GM12878 (cell line): ENCODE measurements at regions not wholly inside any gene's neighbourhood (a gene's known extent, or its start where the extent isn't known, plus 50 kb on each side); places are given as distances from the start of the nearest gene placed in this dataset.

Experiments
- CBFB ChIP-seq: IDR thresholded peaks from 2 replicates; pipeline ENCODE4 v1.6.1; 2016; ENCODE audit warnings: antibody characterized with exemption, low read depth
- NR2C1 ChIP-seq: fragments of 450-650 bp; IDR thresholded peaks from 2 replicates; pipeline ENCODE4 v1.6.1; 2017; ENCODE audit warnings: antibody characterized with exemption, mild to moderate bottlenecking, moderate library complexity
- SRF ChIP-seq, 2 experiments: IDR thresholded peaks; 2 replicates each; pipeline ENCODE4 v1.6.1; 2011; ENCODE audit warnings: low read depth in 2 of 2, low read length in 2 of 2, mild to moderate bottlenecking in 1 of 2, moderate library complexity in 1 of 2
- TCF3 ChIP-seq: IDR thresholded peaks from 2 replicates; pipeline ENCODE4 v1.6.1; 2012; ENCODE audit warnings: low read depth, mild to moderate bottlenecking, low read length, borderline replicate concordance; ENCODE audit not compliant: insufficient read depth
- TF ChIP-seq, protein P1 (sequence below): fragments of 450-650 bp; conservative IDR thresholded peaks from 2 replicates; pipeline ENCODE4 v1.6.1; 2017; ENCODE audit warnings: mild to moderate bottlenecking, moderate library complexity
- TF ChIP-seq, protein P2 (sequence below): fragments of 450-650 bp; IDR thresholded peaks from 2 replicates; pipeline ENCODE4 v1.6.1; 2016; ENCODE audit warnings: mild to moderate bottlenecking
- TF ChIP-seq, protein P3 (sequence below): fragments of 450-650 bp; IDR thresholded peaks from 2 replicates; pipeline ENCODE4 v1.6.1; 2018; ENCODE audit warnings: mild to moderate bottlenecking, low read depth, moderate library complexity; ENCODE audit not compliant: partially characterized antibody

DNA sequence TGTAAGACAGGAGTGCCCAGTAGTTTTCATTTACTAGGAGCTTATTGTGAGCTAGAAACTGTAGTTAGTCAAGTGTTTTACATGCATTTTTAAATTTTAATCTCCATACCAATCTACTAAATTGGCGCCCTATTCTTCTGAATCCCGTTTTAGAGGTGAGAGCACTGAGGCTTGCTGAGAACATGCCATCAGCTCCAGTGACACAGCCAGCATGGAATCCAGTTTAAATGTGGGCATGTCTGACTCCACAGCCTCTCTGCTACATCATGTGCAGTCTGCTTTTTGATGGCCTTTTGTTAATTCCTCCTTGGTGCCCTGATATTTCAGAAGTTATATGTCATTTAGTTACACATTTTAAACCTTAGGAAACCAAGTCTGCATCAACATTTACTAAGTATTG is 325.4 kb downstream of the DLEU7 start (continued):
- TF ChIP-seq, protein P1, sequence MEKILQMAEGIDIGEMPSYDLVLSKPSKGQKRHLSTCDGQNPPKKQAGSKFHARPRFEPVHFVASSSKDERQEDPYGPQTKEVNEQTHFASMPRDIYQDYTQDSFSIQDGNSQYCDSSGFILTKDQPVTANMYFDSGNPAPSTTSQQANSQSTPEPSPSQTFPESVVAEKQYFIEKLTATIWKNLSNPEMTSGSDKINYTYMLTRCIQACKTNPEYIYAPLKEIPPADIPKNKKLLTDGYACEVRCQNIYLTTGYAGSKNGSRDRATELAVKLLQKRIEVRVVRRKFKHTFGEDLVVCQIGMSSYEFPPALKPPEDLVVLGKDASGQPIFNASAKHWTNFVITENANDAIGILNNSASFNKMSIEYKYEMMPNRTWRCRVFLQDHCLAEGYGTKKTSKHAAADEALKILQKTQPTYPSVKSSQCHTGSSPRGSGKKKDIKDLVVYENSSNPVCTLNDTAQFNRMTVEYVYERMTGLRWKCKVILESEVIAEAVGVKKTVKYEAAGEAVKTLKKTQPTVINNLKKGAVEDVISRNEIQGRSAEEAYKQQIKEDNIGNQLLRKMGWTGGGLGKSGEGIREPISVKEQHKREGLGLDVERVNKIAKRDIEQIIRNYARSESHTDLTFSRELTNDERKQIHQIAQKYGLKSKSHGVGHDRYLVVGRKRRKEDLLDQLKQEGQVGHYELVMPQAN = no peak
- TF ChIP-seq NR2C1 = no peak
- TF ChIP-seq, protein P2, sequence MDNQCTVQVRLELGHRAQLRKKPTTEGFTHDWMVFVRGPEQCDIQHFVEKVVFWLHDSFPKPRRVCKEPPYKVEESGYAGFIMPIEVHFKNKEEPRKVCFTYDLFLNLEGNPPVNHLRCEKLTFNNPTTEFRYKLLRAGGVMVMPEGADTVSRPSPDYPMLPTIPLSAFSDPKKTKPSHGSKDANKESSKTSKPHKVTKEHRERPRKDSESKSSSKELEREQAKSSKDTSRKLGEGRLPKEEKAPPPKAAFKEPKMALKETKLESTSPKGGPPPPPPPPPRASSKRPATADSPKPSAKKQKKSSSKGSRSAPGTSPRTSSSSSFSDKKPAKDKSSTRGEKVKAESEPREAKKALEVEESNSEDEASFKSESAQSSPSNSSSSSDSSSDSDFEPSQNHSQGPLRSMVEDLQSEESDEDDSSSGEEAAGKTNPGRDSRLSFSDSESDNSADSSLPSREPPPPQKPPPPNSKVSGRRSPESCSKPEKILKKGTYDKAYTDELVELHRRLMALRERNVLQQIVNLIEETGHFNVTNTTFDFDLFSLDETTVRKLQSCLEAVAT = no peak
- TF ChIP-seq, protein P3, sequence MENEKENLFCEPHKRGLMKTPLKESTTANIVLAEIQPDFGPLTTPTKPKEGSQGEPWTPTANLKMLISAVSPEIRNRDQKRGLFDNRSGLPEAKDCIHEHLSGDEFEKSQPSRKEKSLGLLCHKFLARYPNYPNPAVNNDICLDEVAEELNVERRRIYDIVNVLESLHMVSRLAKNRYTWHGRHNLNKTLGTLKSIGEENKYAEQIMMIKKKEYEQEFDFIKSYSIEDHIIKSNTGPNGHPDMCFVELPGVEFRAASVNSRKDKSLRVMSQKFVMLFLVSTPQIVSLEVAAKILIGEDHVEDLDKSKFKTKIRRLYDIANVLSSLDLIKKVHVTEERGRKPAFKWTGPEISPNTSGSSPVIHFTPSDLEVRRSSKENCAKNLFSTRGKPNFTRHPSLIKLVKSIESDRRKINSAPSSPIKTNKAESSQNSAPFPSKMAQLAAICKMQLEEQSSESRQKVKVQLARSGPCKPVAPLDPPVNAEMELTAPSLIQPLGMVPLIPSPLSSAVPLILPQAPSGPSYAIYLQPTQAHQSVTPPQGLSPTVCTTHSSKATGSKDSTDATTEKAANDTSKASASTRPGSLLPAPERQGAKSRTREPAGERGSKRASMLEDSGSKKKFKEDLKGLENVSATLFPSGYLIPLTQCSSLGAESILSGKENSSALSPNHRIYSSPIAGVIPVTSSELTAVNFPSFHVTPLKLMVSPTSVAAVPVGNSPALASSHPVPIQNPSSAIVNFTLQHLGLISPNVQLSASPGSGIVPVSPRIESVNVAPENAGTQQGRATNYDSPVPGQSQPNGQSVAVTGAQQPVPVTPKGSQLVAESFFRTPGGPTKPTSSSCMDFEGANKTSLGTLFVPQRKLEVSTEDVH = no peak
- no peak for TF ChIP-seq CBFB
- no peak for TF ChIP-seq TCF3
- no peak for TF ChIP-seq SRF (IDR thresholded peaks at IDR 0.05; ENCODE audit: low read depth in 2 of 2, low read length in 2 of 2)
